OCI-LY3 (cell line): ENCODE measurements at regions not wholly inside any gene's neighbourhood (a gene's known extent, or its start where the extent isn't known, plus 50 kb on each side); places are given as distances from the start of the nearest gene placed in this dataset.
"Not testable (repeated sequence)": the region's sequence is repeated elsewhere in the genome, so short reads cannot be mapped to it uniquely, and the experiment has no call there.

ENCODE experiments used
- H2AFZ ChIP-seq: fragments of 200-600, 300-600 bp; shearing (Covaris generic); 2 replicates; pipeline ENCODE4 v1.6.0; 2014; ENCODE audit warnings: antibody characterized with exemption, low read depth, low read length
- H3K27ac ChIP-seq: fragments of 200-600, 300-600 bp; sonication (generic); 2 replicates; pipeline ENCODE4 v1.5.1; 2014; ENCODE audit warnings: mild to moderate bottlenecking, low read length, moderate library complexity, mixed read lengths
- H3K27me3 ChIP-seq: fragments of 200-600, 300-600 bp; sonication (generic); 2 replicates; pipeline ENCODE4 v1.6.1; 2014; ENCODE audit warnings: low read depth, low read length, mixed read lengths
- H3K36me3 ChIP-seq: fragments of 200-600, 300-600 bp; sonication (generic); replicated peaks from 2 replicates; pipeline ENCODE3; 2014; ENCODE audit warnings: low read depth, low read length, mixed read lengths
- H3K4me1 ChIP-seq: fragments of 300-600, 200-600 bp; sonication (generic); 2 replicates; pipeline ENCODE4 v1.6.1; 2014; ENCODE audit warnings: low read length, mixed read lengths
- H3K4me2 ChIP-seq: fragments of 200-600, 300-600 bp; sonication (generic); 2 replicates; pipeline ENCODE4 v1.6.1; 2014; ENCODE audit warnings: low read length, mixed read lengths
- H3K4me3 ChIP-seq: fragments of 300-600, 200-600 bp; sonication (generic); 2 replicates; pipeline ENCODE4 v1.5.1; 2014; ENCODE audit warnings: antibody characterized with exemption, mild to moderate bottlenecking, low read length, moderate library complexity
- H3K79me2 ChIP-seq: fragments of 300-600, 200-600 bp; shearing (Covaris generic); 2 replicates; pipeline ENCODE4 v1.6.1; 2014; ENCODE audit warnings: mild to moderate bottlenecking, low read length, mixed read lengths
- H3K9ac ChIP-seq: fragments of 300-600, 200-600 bp; shearing (Covaris generic); 2 replicates; pipeline ENCODE4 v1.6.0; 2014; ENCODE audit warnings: mild to moderate bottlenecking, low read length, moderate library complexity
- H3K9me3 ChIP-seq: fragments of 200-600, 300-600 bp; shearing (Covaris generic); 2 replicates; pipeline ENCODE4 v1.6.1; 2014; ENCODE audit warnings: low read length, mixed read lengths; ENCODE audit not compliant: insufficient read depth
- H4K20me1 ChIP-seq: fragments of 200-600, 300-600 bp; sonication (generic); 2 replicates; pipeline ENCODE4 v1.6.1; 2016; ENCODE audit warnings: low read length, mixed read lengths; ENCODE audit not compliant: insufficient read depth
- EZH2phosphoT487 ChIP-seq: fragments of 200-600 bp; shearing (Covaris generic); IDR thresholded peaks from 2 replicates; pipeline ENCODE4 v1.6.1; 2018; ENCODE audit warnings: antibody characterized with exemption, mixed run types, low read depth
- TF ChIP-seq, protein P1 (sequence below): fragments of 200-600, 300-600 bp; sonication (generic); IDR thresholded peaks from 2 replicates; pipeline ENCODE4 v1.5.1; 2014; ENCODE audit warnings: antibody characterized with exemption, low read length, low read depth

DNA sequence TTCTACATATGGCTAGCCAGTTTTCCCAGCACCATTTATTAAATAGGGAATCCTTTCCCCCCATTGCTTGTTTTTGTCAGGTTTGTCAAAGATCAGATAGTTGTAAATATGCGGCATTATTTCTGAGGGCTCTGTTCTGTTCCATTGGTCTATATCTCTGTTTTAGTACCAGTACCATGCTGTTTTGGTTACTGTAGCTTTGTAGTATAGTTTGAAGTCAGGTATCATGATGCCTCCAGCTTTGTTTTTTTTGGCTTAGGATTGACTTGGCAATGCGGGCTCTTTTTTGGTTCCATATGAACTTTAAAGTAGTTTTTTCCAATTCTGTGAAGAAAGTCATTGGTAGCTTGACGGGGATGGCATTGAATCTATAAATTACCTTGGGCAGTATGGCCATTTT is 60.0 kb upstream of the GPC3 start:
- not testable (repeated sequence) for H3K4me2 ChIP-seq, H3K9ac ChIP-seq, H3K27ac ChIP-seq, H3K4me3 ChIP-seq, H3K4me1 ChIP-seq, H4K20me1 ChIP-seq, H3K36me3 ChIP-seq, H3K9me3 ChIP-seq, H3K27me3 ChIP-seq, H3K79me2 ChIP-seq, H2AFZ ChIP-seq

- not testable (repeated sequence) for H3K4me3 ChIP-seq, H3K27me3 ChIP-seq, H3K4me2 ChIP-seq, H3K9ac ChIP-seq, H3K9me3 ChIP-seq, H2AFZ ChIP-seq, H3K79me2 ChIP-seq, H3K27ac ChIP-seq, H4K20me1 ChIP-seq, H3K36me3 ChIP-seq, H3K4me1 ChIP-seq
Measured at GRCh38 chrX:134067107-134067506, 81.7 kb upstream of the GPC3 start.

DNA sequence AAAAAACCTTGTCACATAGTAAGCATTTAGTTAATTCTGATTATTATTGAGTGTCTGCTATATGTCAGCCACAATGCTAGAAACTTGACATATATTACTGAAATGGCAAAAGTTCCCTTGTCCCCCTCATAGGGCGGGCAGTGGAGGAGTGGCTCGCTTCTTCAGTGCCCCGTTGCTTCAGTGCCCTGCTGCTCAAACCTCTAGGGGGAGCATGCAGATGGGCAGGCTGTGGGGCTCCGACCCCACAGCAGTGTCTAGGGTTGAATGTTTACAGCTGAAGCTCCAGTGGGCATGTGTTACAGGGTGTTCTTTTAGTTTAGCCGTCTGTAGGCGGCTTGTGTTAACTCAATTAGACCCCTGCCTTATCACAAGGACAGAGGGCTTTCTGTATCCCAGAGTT is 86.5 kb upstream of the GPC3 start:
- TF ChIP-seq, protein P1, sequence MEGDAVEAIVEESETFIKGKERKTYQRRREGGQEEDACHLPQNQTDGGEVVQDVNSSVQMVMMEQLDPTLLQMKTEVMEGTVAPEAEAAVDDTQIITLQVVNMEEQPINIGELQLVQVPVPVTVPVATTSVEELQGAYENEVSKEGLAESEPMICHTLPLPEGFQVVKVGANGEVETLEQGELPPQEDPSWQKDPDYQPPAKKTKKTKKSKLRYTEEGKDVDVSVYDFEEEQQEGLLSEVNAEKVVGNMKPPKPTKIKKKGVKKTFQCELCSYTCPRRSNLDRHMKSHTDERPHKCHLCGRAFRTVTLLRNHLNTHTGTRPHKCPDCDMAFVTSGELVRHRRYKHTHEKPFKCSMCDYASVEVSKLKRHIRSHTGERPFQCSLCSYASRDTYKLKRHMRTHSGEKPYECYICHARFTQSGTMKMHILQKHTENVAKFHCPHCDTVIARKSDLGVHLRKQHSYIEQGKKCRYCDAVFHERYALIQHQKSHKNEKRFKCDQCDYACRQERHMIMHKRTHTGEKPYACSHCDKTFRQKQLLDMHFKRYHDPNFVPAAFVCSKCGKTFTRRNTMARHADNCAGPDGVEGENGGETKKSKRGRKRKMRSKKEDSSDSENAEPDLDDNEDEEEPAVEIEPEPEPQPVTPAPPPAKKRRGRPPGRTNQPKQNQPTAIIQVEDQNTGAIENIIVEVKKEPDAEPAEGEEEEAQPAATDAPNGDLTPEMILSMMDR: peak; percentile 7; the same call in 1 of the 2 replicates
- not testable (repeated sequence) for H3K36me3 ChIP-seq, H3K4me1 ChIP-seq, H3K4me3 ChIP-seq, H3K27me3 ChIP-seq, H3K27ac ChIP-seq, H3K79me2 ChIP-seq, H3K9me3 ChIP-seq, H2AFZ ChIP-seq, H3K4me2 ChIP-seq, H4K20me1 ChIP-seq, H3K9ac ChIP-seq

DNA sequence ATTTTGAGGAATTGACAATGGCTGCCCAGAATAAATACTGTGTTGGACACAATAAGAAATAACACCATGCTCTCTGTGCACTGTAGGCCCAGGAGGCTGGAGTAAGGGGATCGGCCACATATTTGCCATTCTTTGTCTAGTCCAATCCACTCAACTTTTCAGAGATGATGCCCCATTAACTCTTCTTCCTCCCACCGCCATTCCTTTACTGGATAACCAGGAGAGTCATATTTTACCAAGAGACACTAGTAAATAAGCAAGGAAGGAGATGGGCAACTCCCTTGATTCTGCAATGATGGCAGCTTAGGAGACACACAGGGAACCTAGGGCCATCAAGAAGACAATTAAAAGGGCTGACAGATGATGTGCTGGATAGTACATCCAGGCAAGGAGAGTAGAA is 87.9 kb upstream of the GPC3 start:
- no peak overlapping the region for H3K4me2 ChIP-seq
- H3K4me3 ChIP-seq: no peak overlapping the region
- H3K9ac ChIP-seq: no peak overlapping the region
- H3K36me3 ChIP-seq: no peaks in the 10 kb centered on the region
- no peak overlapping the region for H2AFZ ChIP-seq
- H3K4me1 ChIP-seq: no peaks in the 10 kb centered on the region
- TF ChIP-seq EZH2phosphoT487: no peak
- TF ChIP-seq, protein P1: no peak
- H3K79me2 ChIP-seq: no peaks in the 10 kb centered on the region
- H3K27me3 ChIP-seq: no peaks in the 10 kb centered on the region
- no peak overlapping the region for H3K27ac ChIP-seq
- no peaks in the 10 kb centered on the region for H3K9me3 ChIP-seq
- no peaks in the 10 kb centered on the region for H4K20me1 ChIP-seq

DNA sequence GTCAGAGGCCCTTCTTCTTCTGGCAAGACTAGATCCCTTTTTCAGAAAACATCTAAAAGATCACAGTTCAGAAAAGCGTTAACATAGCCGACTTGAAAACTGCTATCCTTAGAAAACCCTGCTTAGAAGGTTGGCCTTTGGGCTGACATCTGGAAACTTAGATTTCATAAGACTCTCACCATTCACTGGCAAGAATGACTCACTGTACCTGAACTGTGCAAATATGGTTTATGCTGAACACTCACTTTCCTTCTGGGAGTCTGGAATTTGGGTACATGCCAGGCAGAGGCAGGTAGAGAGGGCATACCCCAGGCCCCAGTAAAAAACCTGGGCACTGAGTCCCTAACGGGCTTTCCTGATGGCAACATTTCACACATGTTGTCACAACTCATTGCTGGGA is 88.8 kb upstream of the GPC3 start:
- Histone ChIP-seq H3K4me3 (no peak overlapping the region), H3K36me3 (no peaks in the 10 kb centered on the region), H3K9ac (no peak overlapping the region), H4K20me1 (no peaks in the 10 kb centered on the region), H3K27ac (no peak overlapping the region), H3K4me1 (no peaks in the 10 kb centered on the region), H2AFZ (no peak overlapping the region), H3K27me3 (no peaks in the 10 kb centered on the region), H3K4me2 (no peak overlapping the region), H3K79me2 (no peaks in the 10 kb centered on the region), H3K9me3 (no peaks in the 10 kb centered on the region)
- TF ChIP-seq EZH2phosphoT487: no peak
